CD4-positive, alpha-beta T cell treated with Interleukin-17A for 4 hours (primary cell): ENCODE measurements at regions not wholly inside any gene's neighbourhood (a gene's known extent, or its start where the extent isn't known, plus 50 kb on each side); places are given as distances from the start of the nearest gene placed in this dataset.

ENCODE experiments used
- DNase-seq: peaks from one replicate; pipeline ENCODE4 v3.0.0-alpha.2; 2020; ENCODE audit warnings: mixed read lengths

DNA sequence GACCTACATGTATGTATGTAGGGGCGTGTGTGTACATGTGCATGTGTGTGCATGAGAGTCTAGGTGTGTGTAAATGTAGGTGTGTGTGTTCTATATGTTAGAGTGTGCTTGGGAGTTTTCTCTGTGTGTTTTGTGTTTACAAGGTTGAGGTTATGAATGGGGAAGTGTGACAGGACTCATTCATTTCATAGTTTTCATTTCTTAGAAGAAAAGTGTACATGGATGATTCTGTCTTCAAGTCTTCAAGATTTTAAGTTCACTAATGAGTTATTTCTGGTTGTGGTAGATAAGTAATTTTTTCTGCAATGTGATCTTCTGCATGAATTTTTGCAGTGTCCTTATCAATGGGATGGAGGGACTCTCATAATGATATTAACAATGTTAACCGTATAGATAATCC lies 118.2 kb upstream of the SLC10A2 start:
- no peak for DNase-seq

- DNase-seq: no peak
These were observed 113.0 kb upstream of the SLC10A2 start for GRCh38 chr13:103178986-103179943.

DNA sequence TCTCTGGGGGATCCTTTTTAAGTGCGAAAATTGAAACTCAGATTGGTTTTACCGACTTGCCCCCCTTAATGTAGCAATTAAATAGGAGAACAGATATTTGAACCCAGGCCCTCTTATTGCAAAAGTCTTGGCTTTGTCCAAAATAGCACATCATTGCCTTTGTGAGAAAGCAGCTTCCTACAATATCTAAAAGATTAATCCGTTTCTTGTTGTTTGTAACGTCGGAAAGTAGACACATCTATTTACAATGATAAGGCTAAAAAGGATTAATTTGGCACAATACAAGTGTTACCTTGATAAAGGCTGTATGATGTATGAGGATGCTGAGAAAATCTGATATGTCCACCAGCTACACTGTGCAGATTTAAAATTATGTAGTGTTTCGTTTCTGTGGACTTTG lies 108.7 kb upstream of the SLC10A2 start:
- no peak for DNase-seq

GRCh38 chr13:103168901-103169508 lies 102.8 kb upstream of the SLC10A2 start:
- DNase-seq: no peak

GRCh38 chr13:103164251-103164650 lies 98.0 kb upstream of the SLC10A2 start:
- DNase-seq: no peak

- DNase-seq: no peak
These were observed 95.3 kb upstream of the SLC10A2 start for GRCh38 chr13:103161476-103161875.

- DNase-seq: no peak
These were observed 91.4 kb upstream of the SLC10A2 start for GRCh38 chr13:103157434-103158145.

DNA sequence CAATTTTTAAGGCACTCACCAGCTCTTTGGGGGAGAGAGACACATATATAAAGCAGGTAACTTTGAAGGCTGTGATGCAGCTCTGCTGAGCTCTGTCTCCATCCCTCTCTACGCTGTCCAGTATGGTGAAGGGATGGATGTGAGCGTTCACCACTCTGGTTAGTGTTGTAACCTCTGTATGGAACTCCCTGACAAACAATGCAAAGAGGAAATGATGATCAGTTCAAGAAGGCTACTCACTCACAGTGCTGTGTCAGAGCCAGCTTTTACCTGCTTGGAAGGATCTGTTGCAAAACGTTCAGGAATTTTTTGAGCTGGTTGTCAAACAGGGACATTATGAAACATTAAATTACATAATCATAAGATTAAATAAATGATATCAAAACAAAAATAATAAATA lies 90.8 kb upstream of the SLC10A2 start:
- DNase-seq: no peak

DNA sequence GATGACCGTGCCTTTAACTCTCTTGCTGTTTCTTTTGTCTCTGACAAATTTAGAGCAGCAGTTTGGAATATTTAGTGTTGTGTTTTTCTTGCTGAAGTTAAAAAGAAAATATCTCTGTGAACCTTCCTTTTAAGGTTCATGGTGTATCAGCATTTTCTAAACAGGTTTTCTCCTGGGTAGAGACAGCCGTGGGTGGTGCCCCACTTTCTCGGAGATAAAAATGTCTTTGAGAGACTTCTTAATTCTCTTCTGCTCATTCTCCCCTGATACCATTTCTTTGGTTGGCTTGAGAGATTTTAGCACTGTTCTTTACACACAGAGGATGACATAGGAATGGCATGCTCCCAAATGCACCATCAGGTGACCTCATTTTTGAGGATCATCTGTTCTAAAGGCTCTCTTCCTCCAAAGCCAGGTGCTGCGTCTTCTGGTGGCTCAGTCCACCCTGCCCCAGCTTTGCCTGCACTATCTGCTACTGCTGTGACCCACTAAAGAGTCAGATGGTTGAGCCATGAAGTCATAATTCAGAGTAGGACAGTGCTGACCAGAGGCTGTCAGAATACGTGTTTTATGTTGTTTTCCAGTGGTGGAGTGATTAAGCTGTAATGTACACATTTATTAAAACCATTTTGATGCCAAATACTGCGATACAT lies 90.3 kb upstream of the SLC10A2 start:
- no peak for DNase-seq

DNA sequence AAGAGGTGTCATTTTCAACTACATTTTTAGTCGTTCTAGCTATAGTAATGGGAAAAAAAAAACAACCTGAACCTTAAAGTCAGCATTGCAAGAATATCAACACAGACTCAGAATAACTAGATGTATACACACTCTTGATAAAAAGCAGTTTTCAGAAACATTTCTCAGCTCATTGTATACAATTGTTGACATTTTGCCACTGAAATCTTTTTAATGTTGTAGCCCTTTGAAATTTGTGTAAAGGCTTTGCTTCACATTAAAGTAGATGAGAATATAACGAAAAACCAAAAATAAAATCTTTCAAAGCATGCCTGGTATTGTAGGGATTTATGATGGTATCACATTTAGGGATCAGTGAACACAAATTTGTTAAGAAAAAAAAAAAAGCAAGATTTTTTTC lies 87.2 kb upstream of the SLC10A2 start:
- no peak for DNase-seq

DNA sequence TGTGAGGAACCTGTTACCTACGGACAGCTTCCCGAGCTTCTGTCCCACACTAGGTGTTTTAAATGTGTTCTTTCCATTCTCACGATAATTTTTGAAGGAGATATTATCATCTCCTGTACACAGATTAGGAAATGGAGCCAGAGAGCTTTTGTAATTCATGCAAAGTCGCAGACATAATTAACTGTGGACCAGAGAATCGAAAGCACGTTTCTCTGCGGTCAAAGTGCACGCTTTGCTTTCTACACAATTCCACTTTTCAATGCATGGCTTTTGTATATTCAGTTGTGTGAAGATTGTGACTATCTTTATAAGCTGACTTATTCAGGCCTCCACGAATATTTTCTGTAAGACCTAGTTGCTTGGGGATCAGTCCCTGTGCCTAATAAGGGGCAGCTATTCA lies 81.7 kb upstream of the SLC10A2 start:
- no peak for DNase-seq

- DNase-seq: no peak
These were observed 79.2 kb upstream of the SLC10A2 start for GRCh38 chr13:103145442-103145841.

DNA sequence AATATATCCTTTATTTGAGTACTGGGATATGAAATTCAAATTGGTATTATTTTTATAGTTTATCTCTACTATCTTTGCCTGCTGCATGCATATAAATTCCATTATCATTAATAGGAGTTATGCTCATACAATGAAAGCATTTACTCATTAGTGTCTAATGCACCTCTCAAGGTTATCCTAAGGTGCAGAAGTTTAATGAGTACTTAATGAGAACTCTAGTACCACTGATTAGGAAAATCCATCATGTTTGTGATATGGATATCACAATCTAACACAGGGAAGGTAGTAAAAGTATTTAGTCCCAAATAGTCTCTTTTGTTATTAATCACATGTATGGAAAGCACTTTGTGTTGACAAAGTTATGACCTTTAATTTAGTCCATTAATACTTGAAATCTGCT lies 77.2 kb upstream of the SLC10A2 start:
- no peak for DNase-seq

- DNase-seq: no peak
These were observed 75.9 kb upstream of the SLC10A2 start for GRCh38 chr13:103142151-103142550.

DNA sequence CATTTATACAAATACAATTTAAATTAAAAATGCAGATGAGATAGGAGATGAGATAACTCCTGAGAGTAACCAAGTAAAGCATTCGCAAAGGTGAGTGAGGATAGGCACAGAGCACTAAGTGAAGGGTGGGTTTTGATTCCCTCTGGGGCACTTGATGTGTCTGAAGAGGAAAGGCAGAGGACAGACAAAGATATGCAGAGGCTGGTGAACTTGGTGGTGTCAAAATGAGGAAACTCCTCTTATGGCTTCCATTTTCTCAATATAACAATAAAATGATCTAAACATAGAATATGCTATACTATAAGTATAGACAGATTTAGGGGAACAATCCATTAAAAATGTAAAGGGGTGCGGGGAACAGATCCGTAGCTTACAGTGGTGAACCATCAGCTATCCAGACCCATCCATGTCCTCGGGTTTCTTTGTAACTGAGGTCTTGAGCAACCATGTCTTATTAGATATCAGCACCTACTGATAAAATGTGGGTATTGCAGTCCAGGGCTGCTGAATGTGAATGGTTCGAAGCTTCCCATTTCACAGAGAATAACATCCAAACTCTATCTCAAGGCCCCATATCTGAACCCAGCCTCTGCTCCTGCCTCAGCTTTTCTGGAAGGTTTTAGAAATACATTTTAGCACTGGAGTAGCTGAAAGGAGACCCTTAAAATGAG lies 73.9 kb upstream of the SLC10A2 start:
- DNase-seq: no peak

DNA sequence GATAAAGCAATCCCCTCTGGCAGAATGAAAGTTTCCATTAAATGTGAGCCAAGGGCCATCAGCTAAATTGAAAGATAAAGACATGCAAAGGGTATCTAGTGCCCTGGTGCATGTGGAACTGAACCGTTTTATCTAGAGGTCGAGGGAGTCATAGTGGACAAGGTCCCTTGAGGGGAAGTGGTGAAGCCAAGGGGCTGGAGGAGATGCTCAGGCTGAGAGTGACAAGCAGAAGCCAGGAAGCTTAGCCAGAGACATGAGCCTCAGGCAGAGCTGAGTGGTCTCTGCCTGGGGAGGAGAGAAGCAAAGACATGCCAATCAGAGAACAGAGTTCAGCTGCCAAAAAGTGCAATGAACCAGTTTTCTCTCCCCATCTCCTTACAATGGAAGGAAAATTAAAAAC lies 68.1 kb upstream of the SLC10A2 start:
- no peak for DNase-seq

DNA sequence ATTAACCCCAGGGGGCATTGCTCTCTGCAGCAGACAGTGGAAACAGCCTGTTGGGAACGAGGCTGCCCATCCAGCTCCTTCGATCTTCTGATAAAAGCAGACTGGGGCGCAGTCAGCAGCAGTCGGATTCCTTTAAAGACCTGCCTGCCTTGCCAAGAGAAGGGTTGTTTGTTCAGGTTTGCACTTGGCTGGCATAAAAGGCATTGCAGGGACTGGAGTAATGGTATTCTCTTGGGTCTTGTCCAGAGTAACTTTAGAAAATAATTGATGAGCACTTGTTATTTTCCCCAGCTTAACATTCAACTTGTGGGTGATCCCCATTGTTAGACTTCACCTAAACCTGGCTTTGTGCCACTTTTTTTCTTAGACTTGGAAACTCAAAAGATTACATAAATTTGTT lies 67.3 kb upstream of the SLC10A2 start:
- no peak for DNase-seq

DNA sequence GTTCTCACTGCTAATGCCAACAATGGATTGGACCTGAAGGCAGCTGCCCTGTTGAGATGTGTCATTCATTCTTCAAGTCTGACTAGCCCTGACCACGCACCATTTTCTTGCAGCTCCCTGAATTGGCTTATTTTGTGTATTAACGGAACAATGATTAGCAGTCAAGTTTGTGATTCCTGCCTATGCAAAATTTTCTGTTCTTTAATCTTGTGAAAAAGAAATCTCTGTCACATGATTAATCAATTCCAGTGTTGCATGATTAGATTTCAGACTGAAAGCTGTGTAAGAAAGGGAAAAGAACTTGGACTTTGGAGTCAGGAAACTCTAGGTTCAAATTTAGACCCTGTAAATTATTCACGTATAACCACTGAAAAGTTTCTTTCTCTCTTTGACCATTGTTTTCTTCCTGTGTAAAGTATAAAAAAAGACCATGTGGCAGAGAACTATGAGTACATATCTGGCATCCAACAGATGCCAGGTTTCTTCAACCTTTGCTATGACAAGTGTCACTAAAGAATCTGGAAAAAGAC lies 64.5 kb upstream of the SLC10A2 start:
- DNase-seq: no peak

DNA sequence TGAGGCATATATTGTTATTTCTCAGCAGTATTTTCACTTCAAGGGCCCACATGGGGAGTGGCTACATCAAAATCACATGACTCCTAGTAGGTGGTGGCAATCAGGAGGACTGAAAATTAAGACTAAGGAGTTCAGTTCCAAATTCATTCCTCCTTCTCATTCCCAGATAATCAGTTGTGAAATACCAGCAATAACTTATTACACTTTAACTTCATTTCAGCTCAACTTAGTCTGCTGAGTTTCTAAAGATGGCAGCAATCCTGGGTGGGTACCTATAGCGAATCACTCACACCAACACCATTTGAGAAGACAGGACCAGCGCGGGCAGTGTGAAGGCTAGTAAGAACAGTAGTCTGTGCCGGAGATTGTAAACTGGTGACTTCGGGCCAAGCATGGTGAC lies 63.9 kb upstream of the SLC10A2 start:
- no peak for DNase-seq
